Keratinocyte (primary cell): ENCODE measurements at regions not wholly inside any gene's neighbourhood (a gene's known extent, or its start where the extent isn't known, plus 50 kb on each side); places are given as distances from the start of the nearest gene placed in this dataset.

Source experiments
- EZH2 ChIP-seq: IDR thresholded peaks from one replicate; pipeline ENCODE4 v1.6.1; 2012; ENCODE audit warnings: inconsistent platforms, mild to moderate bottlenecking, low read length, moderate library complexity
- TF ChIP-seq, protein P1 (sequence below), 3 experiments: IDR thresholded peaks in 1 of 3; conservative IDR thresholded peaks in 1 of 3; optimal IDR thresholded peaks in 1 of 3; 2 replicates in 2 of 3; 3 replicates in 1 of 3; pipeline versions ENCODE3 to v1.5.1; 2011; ENCODE audit warnings: low read length in 3 of 3, mild to moderate bottlenecking in 3 of 3, moderate library complexity in 2 of 3, control low read depth in 1 of 3, inconsistent platforms in 1 of 3; ENCODE audit not compliant: insufficient read depth in 2 of 3; ENCODE audit errors: extremely low read depth in 1 of 3

GRCh38 chr3:68288085-68288484, 633.7 kb upstream of the SUCLG2 start:
- TF ChIP-seq, protein P1, sequence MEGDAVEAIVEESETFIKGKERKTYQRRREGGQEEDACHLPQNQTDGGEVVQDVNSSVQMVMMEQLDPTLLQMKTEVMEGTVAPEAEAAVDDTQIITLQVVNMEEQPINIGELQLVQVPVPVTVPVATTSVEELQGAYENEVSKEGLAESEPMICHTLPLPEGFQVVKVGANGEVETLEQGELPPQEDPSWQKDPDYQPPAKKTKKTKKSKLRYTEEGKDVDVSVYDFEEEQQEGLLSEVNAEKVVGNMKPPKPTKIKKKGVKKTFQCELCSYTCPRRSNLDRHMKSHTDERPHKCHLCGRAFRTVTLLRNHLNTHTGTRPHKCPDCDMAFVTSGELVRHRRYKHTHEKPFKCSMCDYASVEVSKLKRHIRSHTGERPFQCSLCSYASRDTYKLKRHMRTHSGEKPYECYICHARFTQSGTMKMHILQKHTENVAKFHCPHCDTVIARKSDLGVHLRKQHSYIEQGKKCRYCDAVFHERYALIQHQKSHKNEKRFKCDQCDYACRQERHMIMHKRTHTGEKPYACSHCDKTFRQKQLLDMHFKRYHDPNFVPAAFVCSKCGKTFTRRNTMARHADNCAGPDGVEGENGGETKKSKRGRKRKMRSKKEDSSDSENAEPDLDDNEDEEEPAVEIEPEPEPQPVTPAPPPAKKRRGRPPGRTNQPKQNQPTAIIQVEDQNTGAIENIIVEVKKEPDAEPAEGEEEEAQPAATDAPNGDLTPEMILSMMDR (optimal IDR thresholded peaks at IDR 0.05 in 1 of 3, IDR thresholded peaks at IDR 0.05 in 1 of 3, conservative IDR thresholded peaks at IDR 0.05 in 1 of 3; ENCODE audit: extremely low read depth in 1 of 3, insufficient read depth in 2 of 3, low read length in 3 of 3): no peak
- TF ChIP-seq EZH2: no peak
